ENCODE measurements at regions not wholly inside any gene's neighbourhood (a gene's known extent, or its start where the extent isn't known, plus 50 kb on each side); places are given as distances from the start of the nearest gene placed in this dataset.

DNA sequence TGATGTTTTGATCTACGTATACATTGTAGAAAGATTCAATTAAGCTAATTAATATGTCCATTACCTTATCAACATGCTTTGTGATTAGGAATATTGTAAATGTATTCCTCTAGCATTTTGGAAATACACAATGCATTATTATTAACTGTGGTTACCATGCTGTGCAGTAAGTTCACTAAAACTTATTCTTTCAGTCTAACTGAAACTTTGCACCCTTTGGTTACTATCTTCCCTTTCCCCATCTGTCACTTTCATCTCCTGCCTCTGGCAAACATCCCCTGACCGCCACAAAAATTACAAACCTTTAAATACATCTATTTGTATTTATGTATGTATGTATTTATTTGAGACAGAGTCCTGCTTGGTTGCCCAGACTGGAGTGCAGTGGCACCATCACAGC, 388.0 kb downstream of the NYAP2 start:
- Histone ChIP-seq H3K9me3 (ENCODE audit: control insufficient read depth in 1 of 2, insufficient read depth in 1 of 2, low read length in 2 of 2) (no peaks in the 10 kb centered on the region), H3K27ac (ENCODE audit: low read depth in 1 of 2, low read length in 2 of 2) (no peak overlapping the region), H3K4me3 (ENCODE audit: low read length) (no peak overlapping the region), H3K36me3 (ENCODE audit: insufficient read depth, low read length) (no peaks in the 10 kb centered on the region), H3K27me3 (ENCODE audit: control insufficient read depth in 1 of 2, insufficient read depth in 2 of 2, low read length in 2 of 2) (peaks cover 0 to 4% of the 10 kb centered on the region in 2 experiments), H3K4me1 (ENCODE audit: insufficient read depth, low read length) (no peaks in the 10 kb centered on the region)
- peaks cover 14% of the 10 kb centered on the region for H3K27me3 Mint-ChIP-seq
- H3K36me3 Mint-ChIP-seq (ENCODE audit: low read depth), result no peaks in the 10 kb centered on the region
- H3K27ac Mint-ChIP-seq, result no peak overlapping the region
- H3K4me1 Mint-ChIP-seq (ENCODE audit: low read depth), result no peaks in the 10 kb centered on the region
- TF ChIP-seq, protein P1, sequence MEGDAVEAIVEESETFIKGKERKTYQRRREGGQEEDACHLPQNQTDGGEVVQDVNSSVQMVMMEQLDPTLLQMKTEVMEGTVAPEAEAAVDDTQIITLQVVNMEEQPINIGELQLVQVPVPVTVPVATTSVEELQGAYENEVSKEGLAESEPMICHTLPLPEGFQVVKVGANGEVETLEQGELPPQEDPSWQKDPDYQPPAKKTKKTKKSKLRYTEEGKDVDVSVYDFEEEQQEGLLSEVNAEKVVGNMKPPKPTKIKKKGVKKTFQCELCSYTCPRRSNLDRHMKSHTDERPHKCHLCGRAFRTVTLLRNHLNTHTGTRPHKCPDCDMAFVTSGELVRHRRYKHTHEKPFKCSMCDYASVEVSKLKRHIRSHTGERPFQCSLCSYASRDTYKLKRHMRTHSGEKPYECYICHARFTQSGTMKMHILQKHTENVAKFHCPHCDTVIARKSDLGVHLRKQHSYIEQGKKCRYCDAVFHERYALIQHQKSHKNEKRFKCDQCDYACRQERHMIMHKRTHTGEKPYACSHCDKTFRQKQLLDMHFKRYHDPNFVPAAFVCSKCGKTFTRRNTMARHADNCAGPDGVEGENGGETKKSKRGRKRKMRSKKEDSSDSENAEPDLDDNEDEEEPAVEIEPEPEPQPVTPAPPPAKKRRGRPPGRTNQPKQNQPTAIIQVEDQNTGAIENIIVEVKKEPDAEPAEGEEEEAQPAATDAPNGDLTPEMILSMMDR (IDR thresholded peaks at IDR 0.05), result no peak
- no peak for DNase-seq
- no peak overlapping the region for H3K4me3 Mint-ChIP-seq
- ATAC-seq (ENCODE audit: poor library complexity), result no peak
- H3K9me3 Mint-ChIP-seq, result no peaks in the 10 kb centered on the region
- intact Hi-C loops (cut with DNase I, micrococcal nuclease), result no loop called here
- CTCF ChIA-PET, result no interaction called here
- POLR2A ChIA-PET, result no interaction called here

DNA sequence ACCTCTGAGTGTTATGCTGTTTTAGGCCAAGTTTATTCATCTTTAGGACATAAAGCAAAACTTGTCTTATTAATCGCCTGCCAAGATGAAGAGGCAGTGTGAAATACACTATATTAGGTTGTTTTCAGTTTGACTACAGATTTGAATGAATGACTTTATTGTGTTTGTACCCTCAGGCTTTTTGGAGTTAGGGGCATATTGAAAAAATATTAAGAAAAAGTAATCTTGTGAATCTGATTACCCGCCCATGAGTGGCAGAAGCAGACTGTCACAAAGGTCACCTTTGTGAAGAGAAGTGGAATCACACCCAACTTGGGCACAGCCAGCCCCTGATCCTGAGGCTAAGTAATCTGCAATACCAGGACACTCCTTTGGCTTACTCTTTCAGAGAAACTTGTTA, 382.5 kb downstream of the NYAP2 start:
- H3K4me3 ChIP-seq (ENCODE audit: low read length), result no peak overlapping the region
- Mint-ChIP-seq H3K4me1 (ENCODE audit: low read depth) (no peaks in the 10 kb centered on the region), H3K27ac (no peak overlapping the region), H3K27me3 (peaks cover 10% of the 10 kb centered on the region), H3K36me3 (ENCODE audit: low read depth) (no peaks in the 10 kb centered on the region), H3K4me3 (no peak overlapping the region), H3K9me3 (no peaks in the 10 kb centered on the region)
- TF ChIP-seq, protein P1 (IDR thresholded peaks at IDR 0.05), result no peak
- DNase-seq (no peak), ATAC-seq (ENCODE audit: poor library complexity) (no peak)
- no peaks in the 10 kb centered on the region for H3K9me3 ChIP-seq (ENCODE audit: control insufficient read depth in 1 of 2, insufficient read depth in 1 of 2, low read length in 2 of 2)
- POLR2A ChIA-PET, result no interaction called here
- H3K4me1 ChIP-seq (ENCODE audit: insufficient read depth, low read length), result no peaks in the 10 kb centered on the region
- no peaks in the 10 kb centered on the region for H3K36me3 ChIP-seq (ENCODE audit: insufficient read depth, low read length)
- peaks cover 0 to 4% of the 10 kb centered on the region in 2 experiments for H3K27me3 ChIP-seq (ENCODE audit: control insufficient read depth in 1 of 2, insufficient read depth in 2 of 2, low read length in 2 of 2)
- no peak overlapping the region for H3K27ac ChIP-seq (ENCODE audit: low read depth in 1 of 2, low read length in 2 of 2)
- intact Hi-C loops (cut with DNase I, micrococcal nuclease), result no loop called here
- CTCF ChIA-PET, result no interaction called here

DNA sequence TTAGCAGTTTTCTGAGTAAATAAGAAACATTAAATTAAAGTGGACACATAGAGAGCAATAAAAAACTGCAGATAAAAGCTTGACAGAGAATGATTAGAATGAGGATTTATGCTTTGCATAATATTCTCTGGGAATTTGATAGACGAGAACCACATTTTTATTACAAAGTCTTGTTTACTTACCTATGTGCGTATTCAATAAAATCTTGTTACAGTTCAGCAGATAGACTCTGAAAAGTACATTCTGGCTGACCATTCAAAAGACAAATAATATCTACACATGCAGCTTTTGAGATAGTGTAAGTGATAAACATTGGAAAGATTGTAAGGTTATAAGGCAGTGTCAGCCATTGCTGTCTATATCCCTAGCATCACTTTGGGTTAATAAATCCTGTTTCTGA, 381.6 kb downstream of the NYAP2 start:
- H3K4me3 Mint-ChIP-seq, result no peak overlapping the region
- ATAC-seq (ENCODE audit: poor library complexity), result no peak
- ChIA-PET POLR2A (no interaction called here), CTCF (no interaction called here)
- no peaks in the 10 kb centered on the region for H3K4me1 Mint-ChIP-seq (ENCODE audit: low read depth)
- TF ChIP-seq, protein P1 (IDR thresholded peaks at IDR 0.05), result no peak
- intact Hi-C loops (cut with DNase I, micrococcal nuclease), result no loop called here
- H3K27me3 Mint-ChIP-seq, result peaks cover 10% of the 10 kb centered on the region
- no peaks in the 10 kb centered on the region for H3K9me3 Mint-ChIP-seq
- H3K36me3 ChIP-seq (ENCODE audit: insufficient read depth, low read length), result no peaks in the 10 kb centered on the region
- no peak for DNase-seq
- H3K27ac ChIP-seq (ENCODE audit: low read depth in 1 of 2, low read length in 2 of 2), result no peak overlapping the region
- H3K36me3 Mint-ChIP-seq (ENCODE audit: low read depth), result no peaks in the 10 kb centered on the region
- H3K27ac Mint-ChIP-seq, result no peak overlapping the region
- no peak overlapping the region for H3K4me3 ChIP-seq (ENCODE audit: low read length)
- no peaks in the 10 kb centered on the region for H3K4me1 ChIP-seq (ENCODE audit: insufficient read depth, low read length)
- no peaks in the 10 kb centered on the region for H3K9me3 ChIP-seq (ENCODE audit: control insufficient read depth in 1 of 2, insufficient read depth in 1 of 2, low read length in 2 of 2)
- peaks cover 0 to 4% of the 10 kb centered on the region in 2 experiments for H3K27me3 ChIP-seq (ENCODE audit: control insufficient read depth in 1 of 2, insufficient read depth in 2 of 2, low read length in 2 of 2)
